NT2/D1 (cell line): ENCODE measurements at regions not wholly inside any gene's neighbourhood (a gene's known extent, or its start where the extent isn't known, plus 50 kb on each side); places are given as distances from the start of the nearest gene placed in this dataset.

Experiments
- SUZ12 ChIP-seq: IDR thresholded peaks from 2 replicates; pipeline ENCODE4 v1.6.1; 2011; ENCODE audit not compliant: insufficient read length, insufficient read depth; ENCODE audit errors: extremely low read depth
- YY1 ChIP-seq: IDR thresholded peaks from 2 replicates; pipeline ENCODE4 v1.6.1; 2011; ENCODE audit not compliant: insufficient read length, insufficient read depth
- ZNF274 ChIP-seq: IDR thresholded peaks from 2 replicates; pipeline ENCODE4 v1.6.1; 2011; ENCODE audit warnings: mild to moderate bottlenecking, low read depth, low read length

GRCh38 chr12:24447678-24448077 is 498.2 kb upstream of the SOX5 start:
- no peak for TF ChIP-seq ZNF274
- no peak for TF ChIP-seq YY1
- no peak for TF ChIP-seq SUZ12
